HPDE6-E6E7 (cell line): ENCODE measurements at regions not wholly inside any gene's neighbourhood (a gene's known extent, or its start where the extent isn't known, plus 50 kb on each side); places are given as distances from the start of the nearest gene placed in this dataset.

Experiments
- DNase-seq: peaks from one replicate; pipeline ENCODE4 v3.0.0; 2011; ENCODE audit warnings: missing footprints; ENCODE audit errors: extremely low spot score

GRCh38 chr6:106918115-106918514 lies 56.4 kb downstream of the CD24 start:
- DNase-seq = no peak

DNA sequence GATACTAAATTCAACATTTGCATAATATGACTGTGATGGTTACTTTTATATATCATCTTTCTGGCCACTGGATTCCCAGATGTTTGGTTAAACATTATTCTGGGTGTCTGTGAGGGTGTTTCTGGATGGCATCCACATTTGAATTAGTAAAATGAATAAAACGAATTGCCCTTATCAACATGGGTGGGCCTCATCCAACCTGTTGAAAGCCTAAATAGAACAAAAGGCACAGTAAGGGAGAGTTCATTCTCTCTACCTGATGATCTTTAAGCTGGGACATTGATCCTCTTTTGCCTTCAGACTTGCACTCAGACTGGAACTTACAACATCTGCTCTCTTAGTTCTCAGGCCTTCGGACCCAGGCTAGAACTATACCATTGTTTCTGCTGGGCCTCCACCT lies 57.6 kb downstream of the CD24 start:
- DNase-seq = no peak

GRCh38 chr6:106913676-106914280 lies 60.8 kb downstream of the CD24 start:
- DNase-seq = peak; percentile 58

DNA sequence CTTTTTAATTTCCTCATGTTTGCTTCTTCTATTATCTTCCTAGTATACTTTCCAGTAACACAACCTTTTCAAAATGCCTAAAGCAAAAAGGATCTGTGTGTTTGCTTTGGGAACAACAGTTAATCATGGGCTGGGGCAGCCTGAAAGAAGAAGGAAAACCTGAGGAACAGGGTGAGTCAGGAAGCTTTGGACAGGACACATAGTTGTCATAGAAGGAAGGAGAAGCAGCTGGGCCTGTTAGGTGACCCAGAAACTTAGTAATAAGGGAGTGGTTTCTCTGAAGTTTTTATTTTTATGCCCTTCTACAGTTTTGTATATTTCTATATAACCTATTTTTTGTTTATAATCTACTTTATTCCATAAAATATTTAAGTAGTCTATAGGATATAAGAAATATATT lies 61.4 kb downstream of the CD24 start:
- no peak for DNase-seq

DNA sequence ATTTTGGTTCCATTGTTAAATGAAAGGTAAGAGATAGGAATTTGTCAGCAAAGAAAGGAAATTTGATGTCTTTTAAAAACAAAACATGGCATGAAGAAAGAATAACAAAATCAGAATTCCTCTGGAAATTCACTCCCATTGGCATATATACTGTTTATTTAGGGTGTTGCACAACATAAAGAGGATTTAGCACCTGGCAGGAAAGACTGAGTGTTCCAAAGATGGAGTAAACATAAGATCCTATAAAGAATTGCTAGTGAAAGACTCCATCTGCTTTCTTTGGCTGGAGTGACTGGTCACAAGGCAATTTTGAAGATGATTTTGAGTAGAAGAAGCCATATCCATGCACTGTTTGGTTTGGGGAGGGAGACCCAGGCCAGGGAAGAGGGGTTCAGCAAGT lies 62.4 kb downstream of the CD24 start:
- DNase-seq = no peak

DNA sequence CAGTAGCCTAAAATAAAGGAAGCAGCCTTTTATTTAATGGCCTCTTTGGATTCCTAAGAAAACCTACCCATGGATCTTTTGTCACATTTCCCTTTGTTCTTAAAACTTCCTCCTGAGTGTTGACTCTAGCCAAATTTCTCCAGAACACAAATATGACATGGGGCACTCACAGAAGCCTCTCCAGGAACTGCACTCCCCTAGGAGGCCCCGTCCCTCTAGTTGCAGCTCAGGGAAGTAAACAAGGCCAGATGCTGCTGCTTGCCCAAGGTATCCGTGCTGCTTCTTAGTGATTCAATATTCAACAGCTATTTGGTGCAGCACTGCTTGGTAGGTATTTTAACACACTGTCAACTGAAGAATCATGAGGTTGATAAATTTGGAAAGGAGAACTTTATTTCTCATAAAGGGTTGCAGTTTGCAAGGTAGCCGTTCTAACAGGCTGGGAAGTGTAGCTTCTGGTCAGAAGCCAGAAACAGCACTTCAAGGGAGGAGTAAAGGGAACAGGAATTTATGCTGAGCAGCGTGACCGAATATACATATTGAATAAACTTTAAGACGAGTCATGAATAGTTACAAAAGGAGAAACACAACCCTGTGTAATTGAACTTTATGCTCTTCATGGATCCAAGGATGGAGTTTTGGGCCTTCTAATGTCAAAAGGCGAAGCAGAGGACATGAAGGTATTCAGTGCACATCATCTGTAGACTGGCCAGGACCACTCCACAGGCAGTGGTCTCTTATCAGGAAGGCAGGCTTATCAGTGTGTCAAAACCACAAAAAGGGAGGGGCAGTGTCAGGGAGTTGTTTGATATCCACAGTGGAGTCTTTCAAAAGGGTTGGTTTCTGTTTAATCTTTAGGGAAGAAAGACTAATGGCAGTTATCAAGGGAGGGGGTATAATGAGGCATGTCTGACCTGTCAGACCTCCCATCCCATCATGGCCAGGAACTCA lies 63.3 kb downstream of the CD24 start:
- DNase-seq = no peak

GRCh38 chr6:106908386-106908840 lies 66.1 kb downstream of the CD24 start:
- DNase-seq = peak; percentile 60

DNA sequence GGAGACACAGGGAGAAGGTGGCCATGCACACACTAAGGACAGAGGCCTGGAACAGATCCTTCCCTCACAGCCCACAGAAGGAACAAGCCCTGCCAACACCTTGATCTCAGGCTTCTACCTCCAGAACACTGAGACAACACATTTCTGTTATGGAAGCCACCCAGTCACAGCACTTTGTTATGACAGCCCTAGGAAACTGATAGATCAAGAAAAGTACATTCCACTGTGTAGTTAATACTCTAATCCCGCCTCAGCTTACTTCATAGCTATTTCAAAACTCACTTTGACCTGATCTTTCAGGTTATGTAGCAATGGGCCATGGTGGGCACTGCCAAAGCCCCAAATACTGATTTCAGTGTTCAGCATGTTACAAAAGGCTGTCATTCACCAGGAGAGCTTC lies 66.8 kb downstream of the CD24 start:
- DNase-seq = no peak

DNA sequence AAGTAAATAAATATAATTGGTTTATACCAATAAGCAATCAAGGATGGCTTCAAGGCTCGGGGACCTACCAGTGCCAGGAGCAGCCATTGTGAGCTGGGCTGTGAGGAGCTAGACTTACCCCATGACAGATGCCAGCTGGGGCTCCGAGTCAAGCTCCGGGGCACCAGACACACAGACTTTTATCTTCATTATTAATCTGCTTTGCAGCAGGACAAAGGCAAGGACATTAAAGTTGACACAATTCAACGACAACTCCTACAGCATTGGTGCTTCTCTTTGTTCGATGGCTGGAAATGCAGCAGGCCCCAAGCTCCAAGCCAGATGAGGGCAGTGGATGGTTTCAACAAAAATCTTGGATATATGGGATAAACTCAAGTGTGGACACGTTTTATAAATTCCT lies 68.3 kb downstream of the CD24 start:
- DNase-seq = no peak

DNA sequence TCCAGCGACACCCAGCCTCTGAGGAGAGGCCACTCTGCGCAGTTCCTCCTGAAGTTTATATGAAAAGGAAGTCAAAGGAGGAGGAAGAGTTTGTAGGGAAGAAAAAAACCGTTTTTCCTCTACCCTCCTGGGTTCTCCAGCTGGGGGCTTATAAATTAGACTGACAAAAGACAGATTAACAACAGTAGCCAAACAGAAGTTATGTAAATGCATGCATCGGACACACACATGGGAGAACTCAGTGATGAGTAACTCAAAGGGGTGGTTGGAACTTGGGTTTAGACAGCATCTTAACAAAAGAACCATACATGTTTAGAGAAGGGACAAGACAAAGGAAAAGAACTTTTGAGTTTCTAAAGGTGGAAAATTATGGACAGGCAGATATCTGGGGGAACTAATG lies 71.2 kb downstream of the CD24 start:
- no peak for DNase-seq

- DNase-seq = no peak
Measured at GRCh38 chr6:106901062-106901461, 73.5 kb downstream of the CD24 start.

DNA sequence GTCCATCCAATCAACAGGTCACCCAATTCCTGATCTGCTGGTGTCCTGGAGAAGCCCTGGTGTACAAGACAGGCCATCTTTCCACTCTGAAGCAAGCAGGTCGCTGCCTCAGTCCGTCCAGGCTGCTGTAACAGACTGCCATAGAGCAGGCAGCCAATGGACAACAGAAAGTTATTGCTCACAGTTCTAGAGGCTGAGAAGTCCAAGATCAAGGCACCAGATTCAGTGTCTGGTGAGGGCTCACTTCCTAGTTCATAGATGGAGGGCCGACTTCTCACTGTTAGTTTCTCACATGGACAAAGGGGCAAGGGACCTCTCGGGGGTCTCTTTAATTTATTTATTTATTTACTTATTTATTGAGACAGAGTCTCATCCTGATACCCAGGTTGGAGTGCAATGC lies 74.8 kb downstream of the CD24 start:
- no peak for DNase-seq

- DNase-seq = no peak
Measured at GRCh38 chr6:106897580-106897979, 76.9 kb downstream of the CD24 start.

DNA sequence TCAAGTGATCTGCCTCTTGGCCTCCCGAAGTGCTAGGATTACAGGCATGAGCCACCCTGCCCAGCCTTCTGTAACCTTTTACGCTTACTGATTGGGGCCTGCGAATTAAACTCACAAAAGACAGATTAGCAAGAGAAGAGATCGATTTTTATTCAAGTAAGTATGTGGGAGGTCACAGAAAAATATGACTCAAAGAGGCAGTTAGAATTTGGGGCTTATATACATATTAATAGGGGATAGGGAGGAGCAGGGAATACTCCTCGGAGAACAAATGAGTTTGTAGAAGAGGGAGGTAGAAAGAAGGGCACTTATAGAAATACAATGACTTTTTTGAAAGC lies 78.9 kb downstream of the CD24 start:
- no peak for DNase-seq

DNA sequence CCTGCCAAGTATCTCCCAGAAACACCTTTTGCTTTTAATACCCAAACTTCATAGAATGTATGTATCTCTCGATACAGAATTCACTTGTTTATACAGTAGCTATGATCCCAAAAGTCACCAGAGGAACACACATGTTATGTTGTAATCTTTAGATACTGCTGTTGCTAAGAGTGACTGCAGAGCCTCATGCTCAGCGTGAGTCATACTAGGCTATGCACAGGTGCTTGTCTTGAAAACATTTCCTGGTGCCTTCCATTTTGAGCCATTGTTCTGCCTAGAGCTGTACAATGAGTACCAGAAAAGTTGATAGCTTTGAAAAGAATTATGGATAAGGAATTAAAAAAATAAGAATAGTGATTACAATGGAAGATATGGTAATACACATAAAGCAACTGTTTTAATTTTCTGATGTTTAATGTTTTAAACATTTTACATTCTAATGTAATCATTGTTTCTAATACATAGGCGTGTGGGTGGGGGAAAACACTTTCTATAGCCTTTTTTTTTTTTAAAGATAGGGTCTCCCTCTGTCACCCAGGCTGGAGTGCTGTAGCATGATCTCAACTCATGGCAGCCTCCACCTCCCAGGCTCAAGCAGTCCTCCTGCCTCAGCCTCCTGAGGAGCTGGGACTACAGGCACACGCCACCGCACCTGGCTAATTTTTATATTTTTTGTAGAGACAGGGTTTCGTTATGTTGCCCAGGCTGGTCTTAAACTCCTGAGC lies 79.4 kb downstream of the CD24 start:
- DNase-seq = peak; percentile 62

GRCh38 chr6:106892186-106892585 lies 82.3 kb downstream of the CD24 start:
- no peak for DNase-seq

GRCh38 chr6:106890447-106890846 lies 84.1 kb downstream of the CD24 start:
- no peak for DNase-seq

DNA sequence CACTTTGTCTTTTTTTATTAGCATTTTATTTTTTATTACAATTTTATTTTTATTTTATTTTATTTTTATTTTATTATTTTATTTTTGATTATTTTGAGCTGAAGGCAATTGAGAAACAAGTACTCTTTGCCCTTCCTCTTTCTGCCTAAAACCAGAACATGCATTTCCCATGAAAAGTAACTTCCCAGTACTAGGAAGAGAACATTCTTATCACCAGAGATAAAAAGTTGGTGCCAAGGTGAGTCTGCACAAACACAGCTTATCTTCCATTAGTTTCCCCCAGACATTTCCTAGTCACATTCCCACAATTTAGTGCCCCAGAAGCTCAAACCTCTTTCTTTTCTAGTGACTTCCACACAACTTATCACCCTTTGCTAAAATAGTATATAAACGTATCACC lies 84.8 kb downstream of the CD24 start:
- no peak for DNase-seq

DNA sequence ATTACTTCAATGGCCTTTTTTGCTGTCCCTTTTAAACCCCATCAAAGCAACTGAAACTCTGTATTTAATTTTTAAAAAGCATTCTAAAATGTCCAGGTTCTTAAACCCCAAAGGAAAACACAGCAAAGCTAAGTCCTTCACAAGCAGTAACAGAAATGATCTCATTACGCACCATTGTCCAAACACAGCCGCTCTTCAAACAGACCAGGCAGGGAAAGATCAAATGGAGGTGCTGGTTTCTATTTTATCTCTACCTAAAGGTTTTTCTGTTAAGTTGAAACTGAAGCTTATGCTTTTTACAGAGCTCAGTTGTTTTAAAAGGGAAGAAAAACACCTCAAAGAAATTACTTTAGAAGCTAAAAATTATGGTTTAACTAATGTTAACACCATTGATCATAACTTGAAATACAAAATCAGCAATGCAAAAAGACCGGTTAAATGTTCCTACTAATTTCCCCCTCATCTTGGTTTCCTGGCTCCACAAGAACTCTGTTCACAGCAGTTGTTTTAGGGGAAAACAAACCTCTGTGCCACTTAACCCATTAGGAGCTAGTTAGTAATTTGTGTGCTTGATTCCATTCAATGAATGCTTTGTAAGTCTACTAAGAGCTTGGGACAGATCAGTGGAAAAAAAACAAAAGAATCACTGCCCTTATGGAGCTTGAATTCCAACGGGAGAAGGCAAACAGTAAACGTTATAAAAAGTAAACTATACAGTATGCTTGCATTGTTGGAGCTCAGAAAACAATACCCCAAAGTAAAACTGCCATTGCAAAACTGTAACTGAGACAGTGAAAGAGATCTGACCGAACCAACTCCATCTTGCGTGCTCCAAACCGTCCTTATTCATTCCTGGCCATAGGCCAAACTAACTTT lies 87.4 kb downstream of the CD24 start:
- DNase-seq = no peak

- no peak for DNase-seq
Measured at GRCh38 chr6:106886081-106886843, 88.3 kb downstream of the CD24 start.

GRCh38 chr6:106885679-106886078 lies 88.8 kb downstream of the CD24 start:
- no peak for DNase-seq
